GM12891 (cell line): ENCODE measurements at regions not wholly inside any gene's neighbourhood (a gene's known extent, or its start where the extent isn't known, plus 50 kb on each side); places are given as distances from the start of the nearest gene placed in this dataset.

ENCODE experiments used
- PAX5 ChIP-seq: IDR thresholded peaks from 2 replicates; pipeline ENCODE4 v1.6.1; 2011; ENCODE audit warnings: low read length, moderate library complexity, mild to moderate bottlenecking; ENCODE audit not compliant: insufficient read depth, severe bottlenecking
- POLR2A ChIP-seq: IDR thresholded peaks from 2 replicates; pipeline ENCODE4 v1.6.1; 2011; ENCODE audit warnings: low read depth, low read length, control low read depth
- POLR2AphosphoS5 ChIP-seq: IDR thresholded peaks from 2 replicates; pipeline ENCODE4 v1.6.1; 2011; ENCODE audit warnings: low read depth, low read length, control low read depth
- POU2F2 ChIP-seq: IDR thresholded peaks from 2 replicates; pipeline ENCODE4 v1.6.1; 2011; ENCODE audit warnings: low read depth, mild to moderate bottlenecking, control low read depth, low read length, moderate library complexity
- SPI1 ChIP-seq: IDR thresholded peaks from 2 replicates; pipeline ENCODE4 v1.6.1; 2011; ENCODE audit warnings: low read depth, low read length, control low read depth
- TAF1 ChIP-seq: IDR thresholded peaks from 2 replicates; pipeline ENCODE4 v1.6.1; 2011; ENCODE audit warnings: low read depth, low read length, control low read depth

GRCh38 chr15:98034731-98035130, 74.2 kb downstream of the ARRDC4 start:
- no peak for TF ChIP-seq POLR2A
- no peak for TF ChIP-seq SPI1
- TF ChIP-seq POLR2AphosphoS5: no peak
- TF ChIP-seq TAF1: no peak
- TF ChIP-seq PAX5: no peak
- TF ChIP-seq POU2F2: no peak
